HG03139 (cell line): ENCODE measurements at regions not wholly inside any gene's neighbourhood (a gene's known extent, or its start where the extent isn't known, plus 50 kb on each side); places are given as distances from the start of the nearest gene placed in this dataset.
A peak's percentile ranks its signal among the peaks of the same experiment; 100 is the strongest.

Experiments used
- ATAC-seq: cut with Tn5 transposase; IDR thresholded peaks from one replicate; pipeline ENCODE4 v1.9.1; 2021; ENCODE audit not compliant: unreplicated experiment

DNA sequence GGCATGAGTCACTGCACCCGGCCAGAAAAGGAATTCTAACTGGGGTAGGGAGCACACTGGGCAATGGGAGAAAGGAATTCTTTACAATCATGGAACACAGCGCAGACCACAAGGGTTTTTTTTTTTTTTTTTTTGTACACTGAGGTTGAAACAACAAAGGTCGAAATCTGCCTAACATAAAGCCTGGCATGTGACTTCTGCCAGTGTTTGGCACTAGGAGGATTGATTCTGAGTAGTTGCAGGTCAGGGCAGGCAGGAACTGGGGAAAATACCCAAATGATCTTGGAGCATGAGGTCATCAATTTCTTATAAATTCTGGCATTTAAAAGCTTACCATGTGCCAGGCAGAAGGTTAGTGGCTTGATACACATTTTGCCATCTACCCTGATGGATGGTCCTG is 202.0 kb upstream of the SNX19 start:
- ATAC-seq, result no peak

DNA sequence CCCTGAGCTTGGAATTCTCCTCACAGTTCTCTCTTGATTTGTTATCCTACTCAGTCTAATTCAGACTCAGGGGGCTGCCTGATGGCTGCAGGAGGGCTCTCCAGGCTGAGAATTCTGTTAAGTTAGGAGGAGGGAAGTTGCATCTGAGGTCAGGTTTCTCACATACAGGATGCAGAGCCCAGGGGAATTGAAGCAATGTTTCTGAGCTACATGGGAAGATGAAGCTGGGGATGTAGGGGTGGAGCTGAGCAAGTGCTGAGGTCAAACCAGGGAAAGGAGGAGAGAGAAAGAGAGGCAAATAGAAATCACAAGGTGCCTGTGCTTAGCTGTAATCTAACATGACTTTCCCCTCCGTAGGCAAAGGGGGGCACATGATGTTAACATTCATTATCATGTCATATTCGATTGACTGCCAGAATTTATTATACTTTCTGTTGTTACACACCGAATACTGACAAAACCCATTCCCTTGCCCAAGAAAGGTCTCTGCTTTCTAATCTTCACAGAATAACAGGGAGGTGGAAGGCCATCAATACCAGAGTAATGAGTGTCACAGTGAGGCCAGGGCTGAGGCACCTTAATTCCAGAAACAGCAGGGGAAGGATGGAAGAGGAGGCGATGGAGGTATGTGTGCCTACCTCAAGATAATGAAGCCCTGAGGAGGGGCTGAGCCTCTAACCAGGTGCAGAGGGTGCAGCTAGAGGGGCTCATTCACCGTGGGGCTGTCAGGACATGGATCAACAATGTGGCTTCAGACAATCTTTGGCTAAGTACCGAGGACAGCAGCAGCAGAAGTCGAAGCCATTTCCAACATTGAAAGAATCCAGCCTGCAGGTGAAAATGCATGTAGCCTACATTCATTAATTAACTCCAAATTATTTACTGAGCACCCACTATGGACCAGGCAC is 205.4 kb upstream of the SNX19 start:
- ATAC-seq, result no peak

DNA sequence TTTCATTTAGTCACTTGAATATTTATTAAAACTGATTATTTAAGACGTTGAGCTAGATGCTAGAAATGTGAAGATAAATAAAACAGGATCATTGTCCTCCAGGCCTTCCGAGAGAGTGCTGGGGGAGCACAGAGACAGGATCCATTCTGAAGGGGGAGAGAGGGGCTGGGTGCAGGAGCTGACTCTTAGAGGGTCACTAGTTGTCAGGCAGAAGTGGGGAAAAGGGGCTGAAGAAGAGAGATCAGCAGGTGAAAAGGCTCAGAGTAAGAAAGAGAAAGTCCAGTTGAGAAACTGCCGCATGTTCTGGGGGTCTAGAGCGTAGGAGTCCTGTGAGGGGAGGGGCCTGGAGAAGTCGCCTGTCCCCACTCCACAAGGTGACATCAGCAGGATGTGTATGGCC is 206.2 kb upstream of the SNX19 start:
- no peak for ATAC-seq

DNA sequence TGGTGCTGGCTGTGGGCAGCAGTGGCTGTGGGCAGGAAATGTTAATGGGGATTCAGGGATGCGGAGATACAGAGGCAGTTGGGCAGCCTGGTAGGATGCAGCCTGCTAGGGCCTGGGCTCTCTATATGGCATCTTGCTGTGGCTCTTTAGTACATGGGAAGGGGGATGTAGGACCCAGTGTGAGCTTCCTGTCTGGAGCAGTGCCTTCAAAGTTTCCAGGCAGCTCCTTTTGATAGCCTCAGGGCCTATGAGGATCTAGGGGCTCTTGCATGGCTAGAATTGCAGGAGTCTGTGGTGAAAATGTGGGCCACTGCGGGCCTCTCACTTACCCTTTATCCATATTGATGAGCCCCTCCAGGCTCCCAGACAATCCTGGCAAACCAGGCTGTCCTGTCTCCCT is 213.2 kb upstream of the SNX19 start:
- no peak for ATAC-seq

DNA sequence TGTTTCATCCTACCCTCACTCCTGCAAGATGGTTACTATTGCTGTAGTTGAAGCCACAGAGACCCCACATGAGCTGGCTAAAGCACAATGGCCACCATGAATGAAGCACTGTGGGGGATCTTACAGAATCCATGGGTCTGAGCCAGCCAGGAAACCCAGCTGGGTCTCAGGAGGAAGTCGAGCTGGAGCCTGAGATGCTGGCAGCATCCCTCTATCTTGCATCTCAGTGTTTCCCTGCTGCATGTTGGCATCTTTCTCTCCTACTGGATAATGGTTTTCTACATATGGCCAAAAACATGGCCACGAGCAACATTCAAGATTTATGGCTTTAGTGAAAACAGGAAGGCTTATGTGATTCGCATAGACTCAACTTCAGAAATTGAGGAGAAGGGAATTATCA is 219.3 kb upstream of the SNX19 start:
- ATAC-seq, result no peak

DNA sequence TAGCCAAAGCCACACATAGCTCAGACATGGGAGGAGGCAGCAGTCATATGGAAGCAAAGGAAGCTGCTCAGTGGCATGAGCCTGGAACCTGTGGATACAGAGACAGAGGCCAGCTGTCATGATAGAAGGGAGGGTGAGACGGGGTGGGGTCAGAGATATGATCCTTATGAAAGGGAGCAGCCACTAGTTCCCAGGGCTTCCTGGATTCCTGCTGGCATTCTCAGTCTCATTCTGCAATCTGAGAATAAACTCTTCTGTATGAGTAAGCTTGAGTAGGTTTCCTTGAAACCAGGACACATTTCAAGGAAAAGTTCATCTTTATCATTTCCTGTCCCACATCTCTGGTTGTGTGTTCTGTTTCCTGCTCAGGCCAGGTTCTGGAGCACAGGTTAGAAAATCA is 220.2 kb upstream of the SNX19 start:
- no peak for ATAC-seq

DNA sequence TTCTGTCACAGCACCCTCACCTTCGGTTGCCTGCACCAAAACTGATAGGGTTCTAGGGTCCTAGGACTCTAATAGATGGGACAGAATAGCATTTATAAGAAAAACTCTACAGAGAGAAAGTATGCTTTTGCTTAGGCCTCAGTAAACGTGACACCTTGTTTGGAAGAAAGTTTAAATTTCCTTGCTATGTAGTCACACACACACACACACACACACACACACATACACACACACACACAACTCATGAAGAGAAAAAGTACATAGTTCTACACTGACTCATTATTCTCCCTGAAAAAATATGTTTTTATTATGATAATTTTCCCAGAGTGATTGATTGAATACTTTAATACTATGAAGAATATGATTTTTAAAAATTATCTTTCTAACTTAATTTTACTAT is 220.8 kb upstream of the SNX19 start:
- ATAC-seq, result no peak

DNA sequence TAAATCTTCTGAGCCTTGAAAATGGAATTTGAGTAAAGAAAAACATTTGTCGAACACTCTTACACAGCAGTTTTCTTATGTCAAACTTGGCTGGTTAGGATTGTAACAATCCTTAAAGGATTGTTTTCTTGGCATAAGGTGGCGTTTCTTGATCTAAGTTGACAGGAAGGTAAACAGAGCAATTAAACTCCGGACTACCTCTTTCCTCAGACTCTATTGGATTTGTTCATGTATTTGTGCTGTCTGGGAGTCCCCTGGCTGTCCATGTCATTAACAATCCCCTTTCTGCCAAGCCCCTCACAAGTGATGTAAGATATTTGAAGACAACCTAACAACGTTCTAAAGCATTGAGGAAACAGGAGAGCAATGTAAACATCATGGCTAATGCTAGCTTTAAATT is 222.5 kb upstream of the SNX19 start:
- no peak for ATAC-seq

DNA sequence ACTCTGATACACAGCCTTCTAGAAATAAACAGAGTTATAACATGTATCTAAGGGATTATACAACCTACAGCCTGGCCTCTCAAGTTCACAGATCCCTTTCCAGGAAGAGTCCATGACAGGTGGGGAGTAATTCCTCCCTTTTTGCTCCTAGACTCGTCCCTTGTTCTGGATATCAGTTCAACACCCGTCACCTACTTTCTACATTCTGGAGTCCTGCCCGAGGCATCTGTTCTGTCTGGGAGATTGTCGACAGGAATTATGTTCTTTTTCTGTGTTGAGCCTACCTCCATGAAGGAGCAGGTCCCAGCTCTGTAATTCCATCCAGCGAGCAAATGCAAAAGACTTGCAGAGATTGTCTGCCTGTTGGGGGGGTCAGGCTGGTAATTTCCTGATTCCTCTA is 224.6 kb upstream of the NTM start:
- no peak for ATAC-seq

DNA sequence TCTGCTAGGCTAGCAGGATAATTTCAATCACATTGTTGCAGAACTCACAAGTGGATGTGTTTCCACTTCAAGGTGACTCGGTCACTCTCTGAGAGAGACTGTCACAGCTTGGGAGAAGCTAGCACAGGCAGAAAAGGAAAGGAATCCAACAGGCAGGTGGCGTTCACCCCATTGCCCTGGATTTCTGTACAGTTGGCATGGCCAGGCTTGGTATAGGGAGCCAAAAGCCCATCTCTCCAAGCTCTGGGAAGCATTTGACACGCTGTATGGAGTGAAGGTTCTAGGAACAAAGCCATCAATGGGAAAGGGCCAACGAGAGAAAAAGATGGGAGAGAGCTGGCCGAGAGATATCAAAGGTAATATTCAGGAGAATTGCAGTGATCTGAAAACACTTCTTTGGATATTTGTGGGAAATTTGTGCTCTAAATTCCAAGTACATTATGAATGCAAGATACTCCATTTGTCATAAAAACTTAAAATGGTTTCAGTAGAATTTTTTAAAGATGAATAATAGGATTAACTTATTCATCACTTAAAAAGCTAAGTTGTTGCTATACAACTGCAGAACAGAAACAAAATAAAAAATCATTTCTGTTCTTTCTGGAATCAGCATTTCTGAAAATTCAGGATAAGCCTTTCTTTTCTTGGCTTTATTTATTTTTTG is 223.5 kb upstream of the NTM start:
- no peak for ATAC-seq

DNA sequence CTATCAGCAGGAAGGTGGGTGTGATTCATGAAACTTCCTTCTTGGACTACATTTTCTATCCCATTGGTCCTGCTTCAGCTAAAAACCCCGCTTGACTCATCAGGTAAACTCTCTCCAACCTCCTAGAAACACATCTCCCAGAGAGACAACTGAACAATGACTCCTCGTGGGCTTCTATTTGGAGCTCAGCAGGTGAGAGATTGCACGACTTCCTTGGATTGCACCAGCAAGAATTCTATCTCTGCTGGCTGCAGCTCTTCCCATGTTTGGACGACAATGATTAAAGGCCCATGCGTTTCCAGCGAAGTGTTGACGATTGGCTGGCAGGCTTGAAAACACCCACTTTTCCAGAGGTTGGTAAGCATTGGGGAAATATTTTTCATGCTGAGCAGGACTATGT is 216.1 kb upstream of the NTM start:
- ATAC-seq, result no peak

DNA sequence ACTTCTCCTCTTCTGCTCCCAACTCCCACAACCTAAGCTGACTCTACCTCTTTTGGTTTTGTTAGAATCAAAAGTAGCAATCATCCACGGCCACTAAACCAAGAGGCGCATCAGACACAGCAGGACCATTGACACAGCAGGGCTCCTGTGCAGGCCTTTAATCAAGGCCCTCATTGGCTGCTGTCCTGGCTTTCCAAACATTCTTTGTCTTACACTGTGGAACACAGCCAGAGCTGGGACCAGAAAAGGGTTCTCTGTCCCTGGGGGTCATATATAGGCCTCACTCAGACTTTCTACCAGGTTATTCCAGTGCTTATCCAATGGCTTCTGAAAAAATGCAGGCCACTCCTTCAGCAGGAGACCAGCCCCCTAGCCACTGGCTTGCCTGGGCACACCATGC is 212.7 kb upstream of the NTM start:
- no peak for ATAC-seq

DNA sequence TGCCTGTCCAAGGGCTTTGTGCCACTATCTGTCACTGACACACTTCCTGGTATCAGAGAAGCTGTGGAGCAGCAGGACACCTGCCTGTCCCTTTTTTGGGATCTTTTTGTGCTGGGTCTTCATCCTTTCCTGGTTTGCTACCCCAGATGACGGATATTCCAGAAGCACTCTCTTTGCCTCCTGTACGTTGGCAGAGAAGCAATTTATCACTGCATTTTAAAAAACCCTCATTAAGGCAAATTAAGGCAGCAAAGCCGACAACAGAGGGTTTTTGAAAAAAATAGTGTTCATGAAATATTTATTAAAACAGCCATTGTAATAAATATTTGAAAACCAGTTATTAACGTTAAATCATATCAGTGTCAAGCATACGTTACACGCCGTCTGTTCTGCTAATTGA is 209.6 kb upstream of the NTM start:
- ATAC-seq, result no peak

DNA sequence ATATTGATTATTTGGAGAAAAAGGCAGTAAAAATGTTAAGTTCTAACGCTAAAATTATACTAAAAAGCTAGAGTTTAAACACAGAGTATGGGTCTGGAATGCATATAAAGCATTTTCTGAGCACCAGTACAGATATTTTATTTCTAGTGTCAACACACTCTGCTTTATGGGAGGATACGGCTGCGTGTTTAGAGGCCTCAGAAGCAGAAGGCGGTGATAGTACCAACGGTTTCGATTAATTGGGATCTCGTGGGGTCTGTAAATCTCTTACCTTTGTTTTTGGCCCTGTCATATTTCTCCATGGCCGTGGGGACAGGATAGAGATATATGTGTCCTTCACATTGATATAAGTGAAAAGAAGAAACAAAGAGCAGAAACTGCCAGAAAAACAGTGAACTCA is 206.8 kb upstream of the NTM start:
- no peak for ATAC-seq

DNA sequence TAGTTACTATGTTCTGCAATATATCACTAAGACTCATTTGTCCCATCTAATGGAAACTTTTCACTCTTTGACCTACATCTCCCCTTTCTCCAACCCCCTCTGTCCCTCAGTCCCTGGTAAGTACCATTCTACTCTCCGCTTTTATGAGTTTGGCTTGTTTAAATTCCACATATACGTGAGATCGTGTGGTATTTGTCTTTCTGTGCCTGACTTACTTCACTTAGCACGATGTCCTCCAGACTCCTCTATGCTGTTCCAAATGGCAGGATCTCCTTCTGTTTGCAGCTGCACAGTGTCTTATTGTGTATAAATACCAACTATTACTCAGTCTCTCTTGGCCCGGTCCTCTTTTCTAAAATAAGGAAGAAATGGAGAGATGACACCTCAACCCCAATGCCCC is 205.4 kb upstream of the NTM start:
- no peak for ATAC-seq

DNA sequence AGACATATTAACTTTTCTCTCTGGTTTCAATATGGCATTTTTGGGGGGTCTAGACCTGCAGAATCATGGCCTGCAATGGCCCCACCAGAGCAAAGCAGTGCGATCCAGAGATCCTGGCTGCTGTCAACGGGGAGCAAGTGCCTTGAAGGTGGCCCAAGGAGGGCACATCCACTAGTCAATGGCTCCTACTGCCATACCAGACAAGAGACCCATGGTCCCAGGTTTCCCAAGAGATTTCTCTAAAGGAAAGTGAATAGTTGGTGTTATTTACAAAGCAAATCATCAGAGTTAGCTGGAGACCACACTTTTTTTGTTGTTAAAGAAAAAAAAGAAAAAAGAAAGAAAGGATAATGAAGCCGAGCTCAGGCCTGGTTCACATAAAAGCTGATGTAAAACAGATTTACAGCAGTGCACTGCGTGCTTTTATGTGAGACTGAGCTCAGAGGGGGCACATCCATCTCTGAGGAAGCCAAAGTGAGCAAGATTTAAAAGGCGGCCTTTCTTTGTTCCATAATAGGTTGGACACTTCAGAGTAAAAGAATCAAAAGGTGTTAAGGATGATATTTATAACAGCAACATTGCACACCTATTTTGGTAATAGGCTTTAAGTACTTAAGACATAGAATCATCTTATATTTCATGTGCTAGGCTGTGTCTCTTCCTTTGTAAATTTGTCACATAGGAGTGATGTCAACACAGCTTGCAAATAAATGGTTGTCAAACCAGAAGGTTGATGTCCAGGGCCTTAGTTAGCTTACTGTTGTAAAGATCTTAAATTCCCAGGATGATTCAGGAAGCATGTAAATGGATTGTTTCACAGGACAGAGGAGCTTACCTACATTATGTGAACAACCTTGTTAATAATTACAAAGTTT is 201.3 kb upstream of the NTM start:
- no peak for ATAC-seq

DNA sequence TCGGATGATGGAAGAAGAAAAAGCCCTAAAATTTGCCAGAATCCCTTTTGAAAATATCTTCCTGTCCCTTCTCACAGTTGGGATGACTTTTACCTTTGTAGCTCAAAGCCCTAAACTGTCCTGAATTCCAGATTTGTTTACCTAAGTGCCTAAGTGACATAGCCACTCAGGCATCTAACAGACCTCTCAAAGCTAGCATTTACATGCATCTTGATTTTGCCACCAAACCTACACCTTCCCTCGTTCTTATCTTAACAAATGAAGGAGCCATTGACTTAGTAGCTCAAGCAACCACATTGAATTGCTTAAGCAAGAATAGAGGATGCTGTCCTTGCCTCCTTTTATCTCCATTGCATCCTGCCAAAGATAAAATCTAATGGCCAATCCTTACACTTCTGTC is 198.4 kb upstream of the NTM start:
- ATAC-seq, result no peak

DNA sequence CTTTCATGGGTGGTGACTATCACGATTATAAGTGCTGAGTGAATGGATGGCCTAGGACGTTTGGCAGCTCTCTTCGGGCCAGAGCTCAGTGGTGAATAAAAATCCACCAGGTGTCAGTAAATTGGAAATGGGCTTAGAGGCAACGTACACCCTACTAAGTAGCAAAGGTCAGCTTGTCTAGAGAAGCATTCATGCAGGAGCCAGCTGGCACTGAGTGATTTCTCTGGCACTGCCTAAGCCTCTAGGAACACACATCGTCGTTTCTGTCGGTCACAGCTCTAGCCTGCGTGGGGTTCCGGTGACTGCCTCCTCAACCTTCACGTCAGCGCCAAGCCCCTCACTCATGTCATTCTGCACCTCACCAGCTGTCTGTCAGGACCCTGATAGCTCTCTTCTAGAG is 192.4 kb upstream of the NTM start:
- no peak for ATAC-seq

DNA sequence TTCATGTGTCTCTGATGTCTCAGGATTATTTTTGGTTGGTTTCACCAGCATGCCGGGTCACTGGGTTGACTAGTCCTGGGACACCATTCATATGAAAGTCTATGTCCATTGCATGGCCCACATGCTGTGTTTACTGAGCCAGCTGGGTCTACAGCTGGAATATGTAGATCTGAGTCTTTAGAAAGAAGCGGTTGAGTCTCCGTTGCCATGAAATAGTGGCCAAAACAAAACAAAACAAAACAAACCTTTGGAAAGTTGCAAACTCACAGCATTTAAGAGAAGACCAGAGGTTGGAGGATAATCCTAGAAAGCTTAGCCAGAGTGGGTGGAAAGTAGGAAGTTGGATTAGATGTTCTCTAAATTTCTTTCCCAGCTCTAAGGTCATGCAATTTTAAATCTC is 191.8 kb upstream of the NTM start:
- ATAC-seq, result no peak

DNA sequence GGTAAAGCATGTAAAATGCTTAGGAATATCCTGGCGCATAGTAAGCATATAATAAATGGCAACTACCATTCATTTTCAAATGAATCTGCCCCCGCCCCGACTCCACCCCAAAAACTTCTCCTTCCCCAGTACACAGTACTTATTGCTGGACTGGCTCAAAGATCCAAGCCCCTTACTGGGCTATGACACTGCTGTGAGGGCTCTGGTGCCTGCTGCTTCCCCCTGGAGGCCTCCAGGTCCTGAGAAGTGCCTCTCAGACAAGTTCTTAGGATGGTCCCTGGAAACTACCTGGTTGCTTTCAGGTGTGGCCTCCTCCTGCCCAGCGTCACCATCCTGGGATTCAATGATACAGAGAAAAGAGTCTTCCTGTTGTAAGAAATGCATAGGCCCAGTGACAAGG is 190.6 kb upstream of the NTM start:
- no peak for ATAC-seq

DNA sequence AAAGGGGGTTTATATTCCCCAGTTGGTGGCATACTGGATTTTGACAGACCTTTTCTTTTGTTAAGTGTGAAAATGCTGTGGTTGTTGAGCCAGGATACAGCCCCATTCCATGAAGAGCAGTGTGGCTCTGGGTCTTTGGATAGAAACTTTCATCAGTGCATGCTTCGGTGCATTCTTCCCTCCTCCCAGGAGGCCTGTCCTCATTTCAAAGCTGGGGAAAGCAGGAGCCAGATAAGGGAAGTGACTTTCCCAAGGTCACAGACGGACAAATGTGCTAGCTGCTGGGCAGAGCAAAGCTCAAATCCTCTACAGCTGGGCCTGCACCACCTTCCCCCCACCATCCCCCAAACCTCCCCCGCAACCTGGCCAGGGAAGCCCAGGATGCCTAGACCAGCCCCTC is 184.5 kb upstream of the NTM start:
- no peak for ATAC-seq

DNA sequence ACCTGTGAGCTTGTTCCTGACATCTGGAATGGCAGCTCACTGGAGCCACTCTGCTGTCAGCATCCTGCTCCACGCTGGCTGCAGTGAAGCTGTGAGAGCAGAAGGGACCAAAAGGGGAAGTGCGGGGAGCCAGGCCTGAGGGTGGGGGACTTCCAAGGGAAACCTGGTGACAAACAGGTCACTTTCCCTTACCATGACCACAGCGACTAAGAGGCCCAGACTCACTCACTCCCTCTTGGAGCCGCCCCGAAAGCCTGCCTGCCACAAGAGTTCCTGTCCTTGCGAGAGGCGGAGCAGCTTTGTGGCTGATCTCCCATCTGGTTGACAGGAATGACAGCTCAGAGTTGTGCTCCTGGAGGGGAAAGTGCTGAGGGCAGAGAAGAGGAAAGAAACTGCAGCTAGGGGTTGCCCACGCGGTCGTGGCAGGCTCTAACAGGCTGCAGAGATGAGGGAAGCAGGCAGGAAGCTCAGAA is 183.8 kb upstream of the NTM start:
- ATAC-seq, result peak; percentile 78
